Kidney (tissue), 13 donors: ENCODE measurements at regions not wholly inside any gene's neighbourhood (a gene's known extent, or its start where the extent isn't known, plus 50 kb on each side); places are given as distances from the start of the nearest gene placed in this dataset.

Experiments
- DNase-seq, 5 donors: peaks; one replicate each; pipeline ENCODE4 v3.0.0-alpha.2; 2013 to 2020
- FAIRE-seq: peaks from 2 replicates; lab custom pipeline; 2012; peaks lifted over from hg19 to GRCh38; lab: Jason Lieb, UNC
- H3K27ac ChIP-seq, 2 donors: one replicate each; pipeline ENCODE4 v1.7.0; 2013; ENCODE audit warnings: low read depth in 2 of 2, low read length in 2 of 2, inconsistent platforms in 1 of 2
- H3K27me3 ChIP-seq: one replicate; pipeline ENCODE4 v1.7.1; 2013; ENCODE audit warnings: low read length, inconsistent platforms; ENCODE audit not compliant: control insufficient read depth, insufficient read depth
- H3K36me3 ChIP-seq, 3 donors: one replicate each; pipeline versions ENCODE4 v1.7.0 to v1.7.1; 2013; ENCODE audit warnings: low read length in 3 of 3, control low read depth in 1 of 3, inconsistent platforms in 1 of 3; ENCODE audit not compliant: insufficient read depth in 3 of 3, control insufficient read depth in 2 of 3
- H3K4me1 ChIP-seq, 3 donors: one replicate each; pipeline versions ENCODE4 v1.7.0 to v1.7.1; 2013; ENCODE audit warnings: low read length in 3 of 3, inconsistent platforms in 1 of 3, low read depth in 1 of 3; ENCODE audit not compliant: control insufficient read depth in 2 of 3, insufficient read depth in 2 of 3
- H3K4me3 ChIP-seq, 3 donors: one replicate each; pipeline versions ENCODE4 v1.7.0 to v1.8.1; 2013; ENCODE audit warnings: low read length in 3 of 3, control low read depth in 1 of 3, inconsistent platforms in 1 of 3
- H3K9ac ChIP-seq, 3 donors: one replicate each; pipeline versions ENCODE4 v1.7.0 to v1.7.1; 2013; ENCODE audit warnings: low read length in 3 of 3, control low read depth in 1 of 3, inconsistent platforms in 1 of 3
- H3K9me3 ChIP-seq, 3 donors: one replicate each; pipeline versions ENCODE4 v1.7.0 to v1.7.1; 2013; ENCODE audit warnings: low read length in 3 of 3, control low read depth in 1 of 3, inconsistent platforms in 1 of 3; ENCODE audit not compliant: control insufficient read depth in 2 of 3, insufficient read depth in 1 of 3
- intact Hi-C: fragments of 100-400 bp; cut with DNase I; formaldehyde crosslinking; loops from one replicate; pipeline ENCODE4 v1.11.1; 2022
- TF ChIP-seq, protein P1 (sequence below): IDR thresholded peaks from 3 replicates; pipeline ENCODE4 v1.5.1; 2012; ENCODE audit warnings: mild to moderate bottlenecking, moderate library complexity, borderline replicate concordance; ENCODE audit not compliant: insufficient read depth; ENCODE audit errors: extremely low read depth
- donor health status: control.
- donor health status: control.
- donor health status: control.
- donor health status: control.
- donor health status: control.
- donor health status: DM: yes; HTN: yes; CAD: no.
- donor health status: Normal renal cell carcinoma (clear cell type).

DNA sequence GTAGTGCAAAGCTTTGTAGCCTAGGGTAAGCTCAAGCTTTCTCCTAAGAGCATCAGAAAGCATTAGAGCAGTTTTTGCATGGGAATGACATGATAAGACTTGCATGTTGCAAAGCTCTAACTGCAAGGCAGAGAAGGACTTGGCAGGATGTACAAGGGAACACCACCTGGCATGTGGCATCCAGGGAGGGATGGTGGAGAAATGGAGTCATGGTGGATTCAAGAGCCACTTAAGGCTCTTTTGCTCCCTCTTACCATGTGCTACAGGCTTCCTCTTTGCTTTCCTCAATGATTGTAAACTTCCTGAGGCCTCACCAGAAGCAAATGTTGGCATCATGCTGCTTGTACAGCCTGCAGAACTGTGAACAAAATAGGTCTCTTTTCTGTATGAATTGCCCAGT lies 266.0 kb downstream of the GLI2 start:
- TF ChIP-seq, protein P1, sequence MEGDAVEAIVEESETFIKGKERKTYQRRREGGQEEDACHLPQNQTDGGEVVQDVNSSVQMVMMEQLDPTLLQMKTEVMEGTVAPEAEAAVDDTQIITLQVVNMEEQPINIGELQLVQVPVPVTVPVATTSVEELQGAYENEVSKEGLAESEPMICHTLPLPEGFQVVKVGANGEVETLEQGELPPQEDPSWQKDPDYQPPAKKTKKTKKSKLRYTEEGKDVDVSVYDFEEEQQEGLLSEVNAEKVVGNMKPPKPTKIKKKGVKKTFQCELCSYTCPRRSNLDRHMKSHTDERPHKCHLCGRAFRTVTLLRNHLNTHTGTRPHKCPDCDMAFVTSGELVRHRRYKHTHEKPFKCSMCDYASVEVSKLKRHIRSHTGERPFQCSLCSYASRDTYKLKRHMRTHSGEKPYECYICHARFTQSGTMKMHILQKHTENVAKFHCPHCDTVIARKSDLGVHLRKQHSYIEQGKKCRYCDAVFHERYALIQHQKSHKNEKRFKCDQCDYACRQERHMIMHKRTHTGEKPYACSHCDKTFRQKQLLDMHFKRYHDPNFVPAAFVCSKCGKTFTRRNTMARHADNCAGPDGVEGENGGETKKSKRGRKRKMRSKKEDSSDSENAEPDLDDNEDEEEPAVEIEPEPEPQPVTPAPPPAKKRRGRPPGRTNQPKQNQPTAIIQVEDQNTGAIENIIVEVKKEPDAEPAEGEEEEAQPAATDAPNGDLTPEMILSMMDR, result no peak
- intact Hi-C loops, result no loop called here

DNA sequence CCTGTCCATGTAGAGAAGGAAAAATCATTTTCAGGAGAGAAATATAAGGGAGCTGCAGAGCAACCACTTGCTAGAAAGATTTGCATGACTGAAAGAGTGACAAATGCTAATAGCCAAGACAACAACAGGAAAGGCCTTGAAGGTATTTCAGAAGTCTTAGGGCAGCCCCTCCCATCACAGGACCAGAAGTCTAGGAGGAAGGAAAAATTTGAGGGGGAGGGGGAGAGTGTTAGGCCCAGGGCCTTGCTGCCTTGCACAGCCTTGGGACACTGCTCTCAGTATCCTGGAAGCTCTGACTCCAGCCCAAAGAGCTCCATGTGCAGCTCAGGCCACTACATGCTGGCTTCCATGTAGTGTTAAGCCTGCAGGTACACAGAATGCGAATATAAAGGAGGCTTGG lies 266.9 kb downstream of the GLI2 start:
- no peaks in the 10 kb centered on the region for H3K36me3 ChIP-seq
- FAIRE-seq, result no peak
- H3K9me3 ChIP-seq, result no peaks in the 10 kb centered on the region
- no peak overlapping the region for H3K27ac ChIP-seq
- TF ChIP-seq, protein P1, result no peak
- no peak overlapping the region for H3K9ac ChIP-seq
- no peak overlapping the region for H3K4me3 ChIP-seq
- no peak for DNase-seq
- H3K27me3 ChIP-seq, result no peaks in the 10 kb centered on the region
- intact Hi-C loops, result no loop called here
- no peaks in the 10 kb centered on the region for H3K4me1 ChIP-seq

More for the DNA sequence above, 266.0 kb downstream of the GLI2 start:
- H3K36me3 ChIP-seq, result no peaks in the 10 kb centered on the region
- H3K9ac ChIP-seq, result no peak overlapping the region
- no peak overlapping the region for H3K4me3 ChIP-seq
- no peak overlapping the region for H3K27ac ChIP-seq
- DNase-seq (no peak), FAIRE-seq (no peak)
- H3K9me3 ChIP-seq, result no peaks in the 10 kb centered on the region
- H3K27me3 ChIP-seq, result no peaks in the 10 kb centered on the region
- H3K4me1 ChIP-seq, result no peaks in the 10 kb centered on the region

DNA sequence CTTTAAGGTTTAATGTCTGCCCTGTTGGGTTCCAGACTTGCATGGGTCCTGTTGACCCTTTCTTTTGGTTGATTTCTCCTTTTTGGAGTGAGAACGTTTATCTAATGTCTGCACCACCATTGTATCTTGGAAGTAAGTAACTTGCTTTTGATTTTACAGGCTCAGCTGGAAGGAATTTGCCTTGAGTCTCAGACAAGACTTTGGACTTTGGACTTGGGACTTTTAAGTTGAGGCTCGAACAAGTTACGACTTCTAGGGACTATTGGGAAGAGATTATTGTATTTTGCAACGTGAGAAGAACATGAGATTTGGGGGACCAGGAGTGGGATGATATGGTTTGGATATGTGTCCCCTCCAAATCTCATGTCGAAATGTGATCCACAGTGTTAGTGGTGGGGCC lies 267.7 kb downstream of the GLI2 start:
- peak in 1 of 5 donors; percentile 15 for DNase-seq
- FAIRE-seq, result no peak
- Histone ChIP-seq H3K27ac (no peak overlapping the region), H3K9ac (no peak overlapping the region), H3K4me3 (no peak overlapping the region), H3K9me3 (peaks cover 0 to 1% (median 0%) of the 10 kb centered on the region in 3 donors), H3K36me3 (no peaks in the 10 kb centered on the region), H3K4me1 (no peaks in the 10 kb centered on the region), H3K27me3 (no peaks in the 10 kb centered on the region)
- TF ChIP-seq, protein P1, result no peak
- intact Hi-C loops, result no loop called here

- Histone ChIP-seq H3K27me3 (no peaks in the 10 kb centered on the region), H3K9me3 (peaks cover 0 to 1% (median 0%) of the 10 kb centered on the region in 3 donors), H3K4me1 (no peaks in the 10 kb centered on the region), H3K36me3 (no peaks in the 10 kb centered on the region), H3K4me3 (no peak overlapping the region), H3K9ac (no peak overlapping the region), H3K27ac (no peak overlapping the region)
- TF ChIP-seq, protein P1, result no peak
- intact Hi-C loops, result no loop called here
- FAIRE-seq (no peak), DNase-seq (no peak)
Observed at GRCh38 chr2:121004359-121004758, 268.7 kb downstream of the GLI2 start.
